DND-41 (cell line): ENCODE measurements at regions not wholly inside any gene's neighbourhood (a gene's known extent, or its start where the extent isn't known, plus 50 kb on each side); places are given as distances from the start of the nearest gene placed in this dataset.

ENCODE experiments used
- ATAC-seq: fragments of 200-7000 bp; cut with Tn5 transposase; 3 replicates; pipeline ENCODE4 v1.9.1; 2021; ENCODE audit warnings: low read depth; ENCODE audit not compliant: insufficient read depth
- DNase-seq: peaks from one replicate; pipeline ENCODE4 v3.0.0-alpha.2; 2020
- H2AFZ ChIP-seq: 2 replicates; pipeline ENCODE4 v1.6.0; 2012; ENCODE audit warnings: low read depth, low read length
- H3K27ac ChIP-seq: 2 replicates; pipeline ENCODE4 v1.5.1; 2012; ENCODE audit warnings: low read length, inconsistent platforms
- H3K27me3 ChIP-seq: fragments of 200-600 bp; sonication (generic); 2 replicates; pipeline ENCODE4 v1.6.0; 2012; ENCODE audit warnings: low read length, mild to moderate bottlenecking, inconsistent platforms; ENCODE audit not compliant: insufficient read depth, poor library complexity
- H3K36me3 ChIP-seq: 2 replicates; pipeline ENCODE4 v1.5.1; 2012; ENCODE audit warnings: low read length, inconsistent platforms; ENCODE audit not compliant: insufficient read depth
- H3K4me1 ChIP-seq: 2 replicates; pipeline ENCODE4 v1.5.1; 2012; ENCODE audit warnings: mild to moderate bottlenecking, low read length; ENCODE audit not compliant: insufficient read depth
- H3K4me2 ChIP-seq: 2 replicates; pipeline ENCODE4 v1.6.0; 2012; ENCODE audit warnings: mild to moderate bottlenecking, moderate library complexity, low read length, inconsistent platforms; ENCODE audit not compliant: insufficient read depth
- H3K4me3 ChIP-seq, 2 experiments: fragments of 200-600 bp in 1 of 2; shearing (Covaris generic) in 1 of 2; 2 replicates each; pipeline ENCODE4 v1.5.1; 2012 to 2016; ENCODE audit warnings: inconsistent platforms in 2 of 2, low read length in 2 of 2, mild to moderate bottlenecking in 2 of 2, low read depth in 1 of 2, moderate library complexity in 1 of 2
- H3K79me2 ChIP-seq: 2 replicates; pipeline ENCODE4 v1.6.0; 2012; ENCODE audit warnings: low read length, inconsistent platforms; ENCODE audit not compliant: insufficient read depth
- H3K9ac ChIP-seq: 2 replicates; pipeline ENCODE4 v1.6.0; 2012; ENCODE audit warnings: low read depth, mild to moderate bottlenecking, inconsistent platforms, low read length, moderate library complexity
- H3K9me3 ChIP-seq: 2 replicates; pipeline ENCODE4 v1.5.1; 2012; ENCODE audit warnings: low read length, moderate library complexity, mild to moderate bottlenecking, inconsistent platforms; ENCODE audit not compliant: insufficient read depth, severe bottlenecking
- H4K20me1 ChIP-seq: 2 replicates; pipeline ENCODE4 v1.6.0; 2012; ENCODE audit warnings: low read length; ENCODE audit not compliant: insufficient read depth
- EZH2 ChIP-seq: IDR thresholded peaks from 3 replicates; pipeline ENCODE4 v1.6.1; 2012; ENCODE audit warnings: borderline replicate concordance, low read depth, mild to moderate bottlenecking, moderate library complexity, low read length, inconsistent platforms; ENCODE audit not compliant: severe bottlenecking
- TF ChIP-seq, protein P1 (sequence below): IDR thresholded peaks from 2 replicates; pipeline ENCODE4 v1.5.1; 2012; ENCODE audit warnings: borderline replicate concordance, low read length, moderate library complexity, mild to moderate bottlenecking; ENCODE audit not compliant: poor library complexity, severe bottlenecking; ENCODE audit errors: extremely low read depth

GRCh38 chr5:3659907-3660306, 64.3 kb downstream of the IRX1 start:
- Histone ChIP-seq H3K27me3 (no peaks in the 10 kb centered on the region), H3K9me3 (no peaks in the 10 kb centered on the region), H3K4me1 (peaks cover 41% of the 10 kb centered on the region), H2AFZ (no peak overlapping the region), H4K20me1 (no peaks in the 10 kb centered on the region), H3K4me2 (no peak overlapping the region), H3K36me3 (no peaks in the 10 kb centered on the region), H3K4me3 (no peak overlapping the region), H3K9ac (no peak overlapping the region), H3K27ac (no peak overlapping the region), H3K79me2 (no peaks in the 10 kb centered on the region)
- ATAC-seq = no peak
- DNase-seq = no peak
- no peak for TF ChIP-seq EZH2
- TF ChIP-seq, protein P1, sequence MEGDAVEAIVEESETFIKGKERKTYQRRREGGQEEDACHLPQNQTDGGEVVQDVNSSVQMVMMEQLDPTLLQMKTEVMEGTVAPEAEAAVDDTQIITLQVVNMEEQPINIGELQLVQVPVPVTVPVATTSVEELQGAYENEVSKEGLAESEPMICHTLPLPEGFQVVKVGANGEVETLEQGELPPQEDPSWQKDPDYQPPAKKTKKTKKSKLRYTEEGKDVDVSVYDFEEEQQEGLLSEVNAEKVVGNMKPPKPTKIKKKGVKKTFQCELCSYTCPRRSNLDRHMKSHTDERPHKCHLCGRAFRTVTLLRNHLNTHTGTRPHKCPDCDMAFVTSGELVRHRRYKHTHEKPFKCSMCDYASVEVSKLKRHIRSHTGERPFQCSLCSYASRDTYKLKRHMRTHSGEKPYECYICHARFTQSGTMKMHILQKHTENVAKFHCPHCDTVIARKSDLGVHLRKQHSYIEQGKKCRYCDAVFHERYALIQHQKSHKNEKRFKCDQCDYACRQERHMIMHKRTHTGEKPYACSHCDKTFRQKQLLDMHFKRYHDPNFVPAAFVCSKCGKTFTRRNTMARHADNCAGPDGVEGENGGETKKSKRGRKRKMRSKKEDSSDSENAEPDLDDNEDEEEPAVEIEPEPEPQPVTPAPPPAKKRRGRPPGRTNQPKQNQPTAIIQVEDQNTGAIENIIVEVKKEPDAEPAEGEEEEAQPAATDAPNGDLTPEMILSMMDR = no peak

- Histone ChIP-seq H3K9ac (no peak overlapping the region), H3K27me3 (no peaks in the 10 kb centered on the region), H3K4me3 (no peak overlapping the region), H3K4me1 (peaks cover 45% of the 10 kb centered on the region), H3K79me2 (no peaks in the 10 kb centered on the region), H3K27ac (no peak overlapping the region), H2AFZ (no peak overlapping the region), H3K9me3 (no peaks in the 10 kb centered on the region), H4K20me1 (no peaks in the 10 kb centered on the region), H3K4me2 (no peak overlapping the region), H3K36me3 (no peaks in the 10 kb centered on the region)
- TF ChIP-seq EZH2 = no peak
- TF ChIP-seq, protein P1 = no peak
- DNase-seq (no peak), ATAC-seq (no peak)
Measured at GRCh38 chr5:3660630-3661029, 65.0 kb downstream of the IRX1 start.

- no peaks in the 10 kb centered on the region for H4K20me1 ChIP-seq
- H3K4me1 ChIP-seq = peaks cover 45% of the 10 kb centered on the region
- DNase-seq = peak; percentile 53
- H3K4me2 ChIP-seq = peak overlapping the region; percentile 47
- H3K36me3 ChIP-seq = no peaks in the 10 kb centered on the region
- peak overlapping the region; percentile 61 for H2AFZ ChIP-seq
- TF ChIP-seq, protein P1 = no peak
- TF ChIP-seq EZH2 = no peak
- ATAC-seq = peak; percentile 85
- peak overlapping the region; percentile 78 for H3K27ac ChIP-seq
- H3K9ac ChIP-seq = peak overlapping the region; percentile 41
- H3K27me3 ChIP-seq = no peaks in the 10 kb centered on the region
- H3K4me3 ChIP-seq = peak overlapping the region in 1 of 2 experiments; percentile 34; a peak in 1 of 4 replicates
- H3K79me2 ChIP-seq = no peaks in the 10 kb centered on the region
- no peaks in the 10 kb centered on the region for H3K9me3 ChIP-seq
Measured at GRCh38 chr5:3661755-3662296, 66.2 kb downstream of the IRX1 start.
